DMS79 (cell line): ENCODE measurements at regions not wholly inside any gene's neighbourhood (a gene's known extent, or its start where the extent isn't known, plus 50 kb on each side); places are given as distances from the start of the nearest gene placed in this dataset.
"Not testable (repeated sequence)": the region's sequence is repeated elsewhere in the genome, so short reads cannot be mapped to it uniquely, and the experiment has no call there.

Experiments used
- DNase-seq: peaks from one replicate; lab custom pipeline; 2025; lab: John Stamatoyannopoulos, UW

GRCh38 chr5:116739571-116739970 is 164.9 kb upstream of the SEMA6A start:
- DNase-seq, result no peak

- DNase-seq, result no peak
Observed at GRCh38 chr5:116738615-116739261, 164.1 kb upstream of the SEMA6A start.

- DNase-seq, result peak; percentile 75
Observed at GRCh38 chr5:116738239-116738614, 163.6 kb upstream of the SEMA6A start.

- no peak for DNase-seq
Observed at GRCh38 chr5:116736671-116737070, 162.0 kb upstream of the SEMA6A start.

- peak; percentile 56 for DNase-seq
Observed at GRCh38 chr5:116733991-116734975, 159.7 kb upstream of the SEMA6A start.

GRCh38 chr5:116732591-116732990 is 158.0 kb upstream of the SEMA6A start:
- DNase-seq, result no peak

- no peak for DNase-seq
Observed at GRCh38 chr5:116731432-116731831, 156.8 kb upstream of the SEMA6A start.

GRCh38 chr5:116730706-116731105 is 156.1 kb upstream of the SEMA6A start:
- DNase-seq, result no peak

- DNase-seq, result no peak
Observed at GRCh38 chr5:116730185-116730584, 155.6 kb upstream of the SEMA6A start.

- no peak for DNase-seq
Observed at GRCh38 chr5:116727248-116727647, 152.6 kb upstream of the SEMA6A start.

- not testable (repeated sequence) for DNase-seq
Observed at GRCh38 chr5:116726180-116726579, 151.6 kb upstream of the SEMA6A start.

GRCh38 chr5:116724971-116725370 is 150.3 kb upstream of the SEMA6A start:
- no peak for DNase-seq

- DNase-seq, result no peak
Observed at GRCh38 chr5:116722651-116723050, 148.0 kb upstream of the SEMA6A start.

GRCh38 chr5:116719106-116719505 is 144.5 kb upstream of the SEMA6A start:
- no peak for DNase-seq

GRCh38 chr5:116718317-116718716 is 143.7 kb upstream of the SEMA6A start:
- no peak for DNase-seq

GRCh38 chr5:116709082-116709481 is 134.5 kb upstream of the SEMA6A start:
- no peak for DNase-seq

GRCh38 chr5:116705121-116705519 is 130.5 kb upstream of the SEMA6A start:
- DNase-seq, result not testable (repeated sequence)

- DNase-seq, result no peak
Observed at GRCh38 chr5:116703941-116704340, 129.3 kb upstream of the SEMA6A start.

GRCh38 chr5:116703328-116703727 is 128.7 kb upstream of the SEMA6A start:
- peak; percentile 52 for DNase-seq

GRCh38 chr5:116702776-116703175 is 128.2 kb upstream of the SEMA6A start:
- DNase-seq, result no peak

GRCh38 chr5:116699332-116699731 is 124.7 kb upstream of the SEMA6A start:
- no peak for DNase-seq

- DNase-seq, result no peak
Observed at GRCh38 chr5:116696366-116696765, 121.7 kb upstream of the SEMA6A start.

GRCh38 chr5:116695681-116696080 is 121.1 kb upstream of the SEMA6A start:
- no peak for DNase-seq
